H9 (cell line): ENCODE measurements at regions not wholly inside any gene's neighbourhood (a gene's known extent, or its start where the extent isn't known, plus 50 kb on each side); places are given as distances from the start of the nearest gene placed in this dataset.

ENCODE experiments used
- DNase-seq: peaks from one replicate; pipeline ENCODE4 v3.0.0-alpha.2; 2017
- H2AFZ ChIP-seq: one replicate; pipeline ENCODE4 v1.6.1; 2013; ENCODE audit warnings: mild to moderate bottlenecking, low read length, control low read depth, moderate library complexity
- H2AK5ac ChIP-seq: 2 replicates; pipeline ENCODE4 v1.6.1; 2013; ENCODE audit warnings: low read length, control low read depth, mixed read lengths; ENCODE audit not compliant: insufficient read length
- H2BK120ac ChIP-seq: one replicate; pipeline ENCODE4 v1.6.1; 2013; ENCODE audit warnings: low read depth, mild to moderate bottlenecking, low read length, control low read depth, inconsistent platforms; ENCODE audit not compliant: poor library complexity, severe bottlenecking
- H2BK12ac ChIP-seq: 2 replicates; pipeline ENCODE4 v1.6.1; 2013; ENCODE audit warnings: low read length, control low read depth, mixed read lengths, low read depth; ENCODE audit not compliant: insufficient read length
- H2BK15ac ChIP-seq: 2 replicates; pipeline ENCODE4 v1.6.1; 2013; ENCODE audit warnings: low read depth, low read length, control low read depth
- H2BK20ac ChIP-seq: one replicate; pipeline ENCODE4 v1.6.1; 2013; ENCODE audit warnings: low read depth, mild to moderate bottlenecking, low read length, control low read depth, inconsistent platforms; ENCODE audit not compliant: poor library complexity, severe bottlenecking
- H2BK5ac ChIP-seq: 2 replicates; pipeline ENCODE4 v1.6.1; 2013; ENCODE audit warnings: low read length, control low read depth, mixed read lengths; ENCODE audit not compliant: insufficient read length
- H3K14ac ChIP-seq: 2 replicates; pipeline ENCODE4 v1.6.1; 2013; ENCODE audit warnings: low read length, control low read depth; ENCODE audit not compliant: insufficient read depth
- H3K18ac ChIP-seq: 2 replicates; pipeline ENCODE4 v1.6.1; 2013; ENCODE audit warnings: low read depth, mild to moderate bottlenecking, mixed read lengths, low read length, control low read depth; ENCODE audit not compliant: insufficient read length
- H3K23ac ChIP-seq: 2 replicates; pipeline ENCODE4 v1.6.1; 2013; ENCODE audit warnings: low read length, control low read depth, mixed read lengths, low read depth; ENCODE audit not compliant: insufficient read length
- H3K23me2 ChIP-seq: 2 replicates; pipeline ENCODE4 v1.6.1; 2013; ENCODE audit warnings: low read depth, mild to moderate bottlenecking, mixed read lengths, low read length, control low read depth; ENCODE audit not compliant: insufficient read length, poor library complexity, severe bottlenecking
- H3K27ac ChIP-seq: 2 replicates; pipeline ENCODE4 v1.5.1; 2013; ENCODE audit warnings: low read length, control low read depth, mixed read lengths, low read depth; ENCODE audit not compliant: insufficient read length
- H3K27me3 ChIP-seq: 2 replicates; pipeline ENCODE4 v1.6.1; 2013; ENCODE audit warnings: low read length, control low read depth, inconsistent platforms; ENCODE audit not compliant: insufficient read depth
- H3K4ac ChIP-seq: 2 replicates; pipeline ENCODE4 v1.6.1; 2013; ENCODE audit warnings: low read depth, mild to moderate bottlenecking, control low read depth, inconsistent platforms, low read length, moderate library complexity
- H3K4me1 ChIP-seq: 2 replicates; pipeline ENCODE4 v1.6.1; 2013; ENCODE audit warnings: low read length, control low read depth, inconsistent platforms; ENCODE audit not compliant: insufficient read depth
- H3K4me2 ChIP-seq: 2 replicates; pipeline ENCODE4 v1.6.1; 2013; ENCODE audit warnings: low read length, control low read depth, mixed read lengths; ENCODE audit not compliant: insufficient read length, insufficient read depth
- H3K56ac ChIP-seq: 2 replicates; pipeline ENCODE4 v1.6.1; 2013; ENCODE audit warnings: low read depth, mild to moderate bottlenecking, mixed read lengths, low read length, control low read depth; ENCODE audit not compliant: insufficient read length
- H3K79me1 ChIP-seq: 2 replicates; pipeline ENCODE4 v1.6.1; 2013; ENCODE audit warnings: low read depth, mild to moderate bottlenecking, moderate library complexity, low read length, control low read depth, inconsistent platforms; ENCODE audit not compliant: insufficient read depth, poor library complexity, severe bottlenecking
- H3K79me2 ChIP-seq: 2 replicates; pipeline ENCODE4 v1.6.1; 2013; ENCODE audit warnings: low read length, control low read depth, inconsistent platforms; ENCODE audit not compliant: insufficient read depth
- H3K9ac ChIP-seq: 2 replicates; pipeline ENCODE4 v1.6.1; 2013; ENCODE audit warnings: low read length, control low read depth, mixed read lengths; ENCODE audit not compliant: insufficient read length; ENCODE audit errors: extremely low read depth
- H3K9me3 ChIP-seq: one replicate; pipeline ENCODE4 v1.6.1; 2013; ENCODE audit warnings: low read depth, low read length, inconsistent platforms; ENCODE audit not compliant: control insufficient read depth
- H3T11ph ChIP-seq: one replicate; pipeline ENCODE4 v1.6.1; 2013; ENCODE audit warnings: mild to moderate bottlenecking, low read length, control low read depth, inconsistent platforms
- H4K20me1 ChIP-seq: one replicate; pipeline ENCODE4 v1.6.1; 2013; ENCODE audit not compliant: control insufficient read depth, insufficient read length, insufficient read depth
- H4K5ac ChIP-seq: 2 replicates; pipeline ENCODE4 v1.6.1; 2013; ENCODE audit warnings: low read depth, mild to moderate bottlenecking, mixed read lengths, low read length, control low read depth; ENCODE audit not compliant: insufficient read length
- H4K8ac ChIP-seq: replicated peaks from 2 replicates; pipeline ENCODE4 v1.6.1; 2013; ENCODE audit warnings: low read length, control low read depth, mixed read lengths, low read depth; ENCODE audit not compliant: insufficient read length
- H4K91ac ChIP-seq: 2 replicates; pipeline ENCODE4 v1.6.1; 2013; ENCODE audit warnings: low read depth, mild to moderate bottlenecking, moderate library complexity, mixed read lengths, low read length, control low read depth; ENCODE audit not compliant: insufficient read length
- H3K27ac Mint-ChIP-seq, 3 experiments: 2 replicates in 2 of 3; 3 replicates in 1 of 3; pipeline ENCODE4 v1.8.0; 2020 to 2021; ENCODE audit warnings: mixed read lengths in 3 of 3, mild to moderate bottlenecking in 1 of 3, moderate library complexity in 1 of 3
- H3K27me3 Mint-ChIP-seq: 2 replicates; pipeline ENCODE4 v1.8.0; 2021; ENCODE audit warnings: low read depth, mild to moderate bottlenecking, moderate library complexity, mixed read lengths
- H3K36me3 Mint-ChIP-seq, 3 experiments: 2 replicates in 2 of 3; 3 replicates in 1 of 3; pipeline ENCODE4 v1.8.0; 2020 to 2021; ENCODE audit warnings: low read depth in 3 of 3, mixed read lengths in 3 of 3; ENCODE audit not compliant: insufficient read depth in 1 of 3
- H3K4me1 Mint-ChIP-seq, 2 experiments: 2 replicates each; pipeline ENCODE4 v1.8.0; 2020; ENCODE audit warnings: mixed read lengths in 2 of 2
- H3K4me3 Mint-ChIP-seq, 2 experiments: 2 replicates in 1 of 2; 3 replicates in 1 of 2; pipeline ENCODE4 v1.8.0; 2020 to 2021; ENCODE audit warnings: mild to moderate bottlenecking in 2 of 2, mixed read lengths in 2 of 2, moderate library complexity in 1 of 2
- H3K9me3 Mint-ChIP-seq, 2 experiments: 2 replicates in 1 of 2; 3 replicates in 1 of 2; pipeline ENCODE4 v1.8.0; 2020; ENCODE audit warnings: mild to moderate bottlenecking in 2 of 2, mixed read lengths in 2 of 2, moderate library complexity in 1 of 2
- WGBS: extraction: QIAGEN DNeasy Blood & Tissue Kit; methylation state at CpG from one replicate; pipeline ENCODE4 v1.1.7; 2013; ENCODE audit warnings: missing lambda C conversion rate, low lambda C conversion rate, mixed read lengths; ENCODE audit not compliant: insufficient read length; ENCODE audit errors: extremely low coverage; 5-methylcytosine and 5-hydroxymethylcytosine counted together
- TF ChIP-seq, protein P1 (sequence below): fragments of 200-600 bp; sonication (generic); conservative IDR thresholded peaks from 3 replicates; pipeline ENCODE4 v1.8.0; 2021; ENCODE audit warnings: antibody characterized with exemption, mild to moderate bottlenecking

GRCh38 chr15:93166675-93167074 lies 77.7 kb upstream of the RGMA start:
- no peak overlapping the region for H2BK120ac ChIP-seq
- Mint-ChIP-seq H3K27me3 (peaks cover 14% of the 10 kb centered on the region), H3K36me3 (no peaks in the 10 kb centered on the region), H3K4me1 (peaks cover 8 to 16% of the 10 kb centered on the region in 2 experiments), H3K27ac (no peak overlapping the region), H3K9me3 (peaks cover 0 to 8% of the 10 kb centered on the region in 2 experiments; a peak in 1 of 5 replicates), H3K4me3 (no peak overlapping the region)
- no peaks in the 10 kb centered on the region for H3K79me2 ChIP-seq
- H3K56ac ChIP-seq, result no peak overlapping the region
- no peak overlapping the region for H4K8ac ChIP-seq
- no peak for DNase-seq
- H3K79me1 ChIP-seq, result no peaks in the 10 kb centered on the region
- no peaks in the 10 kb centered on the region for H3K4me1 ChIP-seq
- no peak overlapping the region for H3K4ac ChIP-seq
- no peak overlapping the region for H3K9ac ChIP-seq
- no peak overlapping the region for H3K27ac ChIP-seq
- H3K27me3 ChIP-seq, result no peaks in the 10 kb centered on the region
- H3K18ac ChIP-seq, result no peak overlapping the region
- H2BK12ac ChIP-seq, result no peak overlapping the region
- H2AFZ ChIP-seq, result no peak overlapping the region
- no peaks in the 10 kb centered on the region for H4K20me1 ChIP-seq
- H3K9me3 ChIP-seq, result no peaks in the 10 kb centered on the region
- no peak overlapping the region for H2AK5ac ChIP-seq
- no CpG with 5 or more reads among the region's 8 CpGs for WGBS
- TF ChIP-seq, protein P1, sequence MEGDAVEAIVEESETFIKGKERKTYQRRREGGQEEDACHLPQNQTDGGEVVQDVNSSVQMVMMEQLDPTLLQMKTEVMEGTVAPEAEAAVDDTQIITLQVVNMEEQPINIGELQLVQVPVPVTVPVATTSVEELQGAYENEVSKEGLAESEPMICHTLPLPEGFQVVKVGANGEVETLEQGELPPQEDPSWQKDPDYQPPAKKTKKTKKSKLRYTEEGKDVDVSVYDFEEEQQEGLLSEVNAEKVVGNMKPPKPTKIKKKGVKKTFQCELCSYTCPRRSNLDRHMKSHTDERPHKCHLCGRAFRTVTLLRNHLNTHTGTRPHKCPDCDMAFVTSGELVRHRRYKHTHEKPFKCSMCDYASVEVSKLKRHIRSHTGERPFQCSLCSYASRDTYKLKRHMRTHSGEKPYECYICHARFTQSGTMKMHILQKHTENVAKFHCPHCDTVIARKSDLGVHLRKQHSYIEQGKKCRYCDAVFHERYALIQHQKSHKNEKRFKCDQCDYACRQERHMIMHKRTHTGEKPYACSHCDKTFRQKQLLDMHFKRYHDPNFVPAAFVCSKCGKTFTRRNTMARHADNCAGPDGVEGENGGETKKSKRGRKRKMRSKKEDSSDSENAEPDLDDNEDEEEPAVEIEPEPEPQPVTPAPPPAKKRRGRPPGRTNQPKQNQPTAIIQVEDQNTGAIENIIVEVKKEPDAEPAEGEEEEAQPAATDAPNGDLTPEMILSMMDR, result no peak
- no peak overlapping the region for H3K14ac ChIP-seq
- H4K5ac ChIP-seq, result no peak overlapping the region
- no peak overlapping the region for H3K4me2 ChIP-seq
- H3K23me2 ChIP-seq, result no peaks in the 10 kb centered on the region
- H2BK5ac ChIP-seq, result no peak overlapping the region
- H2BK15ac ChIP-seq, result no peak overlapping the region
- H2BK20ac ChIP-seq, result no peak overlapping the region
- H4K91ac ChIP-seq, result no peak overlapping the region
- no peak overlapping the region for H3T11ph ChIP-seq
- no peak overlapping the region for H3K23ac ChIP-seq
